ENCODE measurements at regions not wholly inside any gene's neighbourhood (a gene's known extent, or its start where the extent isn't known, plus 50 kb on each side); places are given as distances from the start of the nearest gene placed in this dataset.
A peak's percentile ranks its signal among the peaks of the same experiment; 100 is the strongest.
"Not testable (repeated sequence)": the region's sequence is repeated elsewhere in the genome, so short reads cannot be mapped to it uniquely, and the experiment has no call there.

DNA sequence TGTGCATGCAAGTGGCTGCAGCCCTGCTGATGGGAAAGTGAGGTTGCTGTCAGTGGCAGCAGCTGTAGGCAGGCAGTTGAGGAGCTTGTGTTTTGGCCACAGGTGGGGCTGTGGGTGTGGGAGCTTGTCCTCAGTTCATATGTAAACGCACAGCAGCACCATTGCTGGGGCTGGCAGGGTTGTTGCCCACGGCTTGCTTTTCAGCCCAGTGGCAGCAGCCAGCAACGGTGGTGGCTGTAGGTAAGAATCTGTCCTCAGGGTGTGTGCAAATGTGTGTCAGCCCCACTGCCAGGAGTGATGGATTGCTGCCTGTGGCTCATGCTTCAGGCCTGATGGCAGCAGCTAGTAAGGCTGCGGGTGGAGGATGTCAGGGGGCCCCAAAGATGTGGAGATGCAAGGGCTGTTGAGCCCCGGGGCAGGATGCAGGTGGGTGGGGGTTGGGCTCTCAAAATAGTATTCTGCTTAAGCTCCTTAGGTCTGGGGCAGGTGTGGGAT is 141.3 kb upstream of the THUMPD2 start:
- DNase-seq = peak; percentile 5
- H3K27ac Mint-ChIP-seq = no peak overlapping the region

GRCh38 chr2:39919511-39920306 is 140.7 kb upstream of the THUMPD2 start:
- H3K4me1 Mint-ChIP-seq = peaks cover 15% of the 10 kb centered on the region
- H3K4me3 Mint-ChIP-seq = no peak overlapping the region
- no peak overlapping the region for H3K27ac Mint-ChIP-seq
- H3K27me3 Mint-ChIP-seq (ENCODE audit: low read depth, poor library complexity) = no peaks in the 10 kb centered on the region
- no peak for DNase-seq
- TF ChIP-seq, protein P1, sequence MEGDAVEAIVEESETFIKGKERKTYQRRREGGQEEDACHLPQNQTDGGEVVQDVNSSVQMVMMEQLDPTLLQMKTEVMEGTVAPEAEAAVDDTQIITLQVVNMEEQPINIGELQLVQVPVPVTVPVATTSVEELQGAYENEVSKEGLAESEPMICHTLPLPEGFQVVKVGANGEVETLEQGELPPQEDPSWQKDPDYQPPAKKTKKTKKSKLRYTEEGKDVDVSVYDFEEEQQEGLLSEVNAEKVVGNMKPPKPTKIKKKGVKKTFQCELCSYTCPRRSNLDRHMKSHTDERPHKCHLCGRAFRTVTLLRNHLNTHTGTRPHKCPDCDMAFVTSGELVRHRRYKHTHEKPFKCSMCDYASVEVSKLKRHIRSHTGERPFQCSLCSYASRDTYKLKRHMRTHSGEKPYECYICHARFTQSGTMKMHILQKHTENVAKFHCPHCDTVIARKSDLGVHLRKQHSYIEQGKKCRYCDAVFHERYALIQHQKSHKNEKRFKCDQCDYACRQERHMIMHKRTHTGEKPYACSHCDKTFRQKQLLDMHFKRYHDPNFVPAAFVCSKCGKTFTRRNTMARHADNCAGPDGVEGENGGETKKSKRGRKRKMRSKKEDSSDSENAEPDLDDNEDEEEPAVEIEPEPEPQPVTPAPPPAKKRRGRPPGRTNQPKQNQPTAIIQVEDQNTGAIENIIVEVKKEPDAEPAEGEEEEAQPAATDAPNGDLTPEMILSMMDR (IDR thresholded peaks at IDR 0.05) = no peak
- H3K36me3 Mint-ChIP-seq (ENCODE audit: low read depth) = no peaks in the 10 kb centered on the region
- H3K9me3 Mint-ChIP-seq = no peaks in the 10 kb centered on the region

More for the DNA sequence above, 141.3 kb upstream of the THUMPD2 start:
- Mint-ChIP-seq H3K4me1 (peaks cover 15% of the 10 kb centered on the region), H3K36me3 (ENCODE audit: low read depth) (no peaks in the 10 kb centered on the region), H3K4me3 (no peak overlapping the region), H3K27me3 (ENCODE audit: low read depth, poor library complexity) (no peaks in the 10 kb centered on the region), H3K9me3 (no peaks in the 10 kb centered on the region)
- TF ChIP-seq, protein P1 (IDR thresholded peaks at IDR 0.05) = no peak

DNA sequence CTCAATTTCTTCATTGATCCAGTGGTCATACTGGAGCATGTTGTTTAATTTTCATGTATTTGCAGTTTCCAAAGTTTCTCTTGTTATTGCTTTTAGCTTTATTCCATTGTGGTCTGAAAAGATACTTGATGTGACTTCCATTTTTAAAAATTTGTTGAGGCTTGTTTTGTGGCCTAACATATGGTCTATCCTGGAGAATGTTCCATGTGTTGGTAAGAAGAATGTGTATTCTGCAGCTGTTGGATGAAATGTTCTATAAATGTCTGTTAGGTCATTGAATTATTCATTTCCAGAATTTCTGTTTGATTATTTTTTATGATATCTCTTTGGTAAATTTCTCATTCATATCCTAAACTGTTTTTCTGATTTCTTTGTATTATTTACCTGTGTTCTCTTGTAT is 139.8 kb upstream of the THUMPD2 start:
- TF ChIP-seq, protein P1 (IDR thresholded peaks at IDR 0.05) = no peak
- Mint-ChIP-seq H3K36me3 (ENCODE audit: low read depth) (no peaks in the 10 kb centered on the region), H3K27me3 (ENCODE audit: low read depth, poor library complexity) (no peaks in the 10 kb centered on the region), H3K9me3 (no peaks in the 10 kb centered on the region), H3K4me3 (no peak overlapping the region), H3K4me1 (peaks cover 18% of the 10 kb centered on the region), H3K27ac (no peak overlapping the region)
- DNase-seq = no peak

DNA sequence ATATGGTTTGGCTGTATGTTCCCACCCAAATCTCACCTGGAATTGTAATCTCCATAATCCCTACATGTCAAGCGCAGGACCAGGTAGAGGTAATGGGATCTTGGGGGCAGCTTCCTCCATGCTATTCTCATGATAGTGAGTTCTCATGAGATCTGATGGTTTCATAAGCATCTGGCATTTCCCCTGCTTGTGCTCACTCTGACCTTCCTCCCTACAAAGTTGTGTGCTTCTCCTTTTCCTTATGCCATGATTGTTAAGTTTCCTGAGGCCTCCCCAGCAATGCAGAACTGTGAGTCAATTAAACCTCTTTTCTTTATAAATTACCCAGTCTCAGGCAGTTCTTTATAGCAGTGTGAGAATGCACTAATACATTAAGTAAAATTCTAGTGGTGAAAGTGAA is 138.3 kb upstream of the THUMPD2 start:
- Mint-ChIP-seq H3K27ac (peak overlapping the region; percentile 37), H3K4me1 (peaks cover 20% of the 10 kb centered on the region)
- not testable (repeated sequence) for H3K9me3 Mint-ChIP-seq; DNase-seq; H3K36me3 Mint-ChIP-seq (ENCODE audit: low read depth); H3K27me3 Mint-ChIP-seq (ENCODE audit: low read depth, poor library complexity); H3K4me3 Mint-ChIP-seq

DNA sequence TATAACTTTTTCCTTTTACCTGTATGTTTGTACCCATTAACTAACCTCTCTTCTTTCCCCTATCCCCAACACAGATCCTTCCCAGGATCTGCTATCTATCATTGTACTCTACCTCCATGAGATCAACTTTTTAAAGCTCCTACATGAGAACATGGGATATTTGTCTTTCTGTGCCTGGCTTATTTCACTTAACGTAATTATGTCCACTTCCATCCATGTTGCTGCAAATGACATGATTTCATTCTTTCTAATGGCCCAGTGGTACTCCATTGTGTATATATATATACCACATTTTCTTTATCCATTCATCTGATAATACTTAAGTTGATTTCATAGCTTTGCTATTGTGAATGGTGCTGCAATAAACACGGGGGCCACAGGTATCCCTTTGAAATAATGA is 135.9 kb upstream of the THUMPD2 start:
- no peaks in the 10 kb centered on the region for H3K27me3 Mint-ChIP-seq (ENCODE audit: low read depth, poor library complexity)
- H3K4me3 Mint-ChIP-seq = no peak overlapping the region
- H3K4me1 Mint-ChIP-seq = peaks cover 5% of the 10 kb centered on the region
- no peaks in the 10 kb centered on the region for H3K9me3 Mint-ChIP-seq
- H3K27ac Mint-ChIP-seq = no peak overlapping the region
- H3K36me3 Mint-ChIP-seq (ENCODE audit: low read depth) = no peaks in the 10 kb centered on the region
- TF ChIP-seq, protein P1 (IDR thresholded peaks at IDR 0.05) = no peak
- DNase-seq = no peak

DNA sequence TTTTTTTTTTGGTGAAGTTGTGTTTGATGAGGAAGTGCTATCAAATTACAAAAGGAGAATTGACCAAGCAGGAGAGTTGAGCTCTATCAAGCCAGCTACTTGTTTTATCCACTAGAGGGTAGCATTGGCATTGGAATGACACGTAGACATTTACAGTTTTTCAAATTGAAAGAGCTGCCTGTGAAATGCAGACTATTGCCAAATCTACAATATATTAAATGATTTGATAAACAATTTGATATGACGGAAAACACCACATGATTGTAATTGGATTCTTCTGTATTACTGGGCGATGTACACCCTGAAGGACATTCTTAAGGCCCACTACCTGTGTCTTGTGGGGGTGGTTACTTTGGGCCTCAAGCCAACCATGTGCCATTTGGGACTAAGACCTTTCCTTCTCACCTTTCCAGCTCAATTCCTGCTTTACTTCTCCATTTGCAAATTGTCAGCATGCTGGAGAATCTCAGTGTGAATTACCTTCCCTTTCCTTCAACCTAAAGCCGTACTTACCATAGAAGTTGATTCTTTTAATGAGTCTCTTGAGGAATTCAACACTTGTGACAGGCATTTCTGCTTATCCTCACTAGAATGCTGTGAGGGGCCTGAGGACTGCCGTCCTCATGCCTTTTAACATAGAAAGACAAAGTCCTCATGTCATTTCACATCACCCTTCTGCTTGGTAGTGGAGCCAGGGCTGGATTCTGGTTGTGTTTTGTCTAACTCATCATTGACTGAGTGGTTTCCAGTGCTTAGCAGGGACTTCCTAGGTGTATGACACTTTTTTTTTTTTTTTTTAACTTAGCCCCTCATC is 134.8 kb upstream of the THUMPD2 start:
- H3K9me3 Mint-ChIP-seq = no peaks in the 10 kb centered on the region
- H3K27me3 Mint-ChIP-seq (ENCODE audit: low read depth, poor library complexity) = peaks cover 8% of the 10 kb centered on the region
- H3K4me3 Mint-ChIP-seq = no peak overlapping the region
- DNase-seq = peak; percentile 12
- peaks cover 5% of the 10 kb centered on the region for H3K4me1 Mint-ChIP-seq
- H3K27ac Mint-ChIP-seq = no peak overlapping the region
- no peaks in the 10 kb centered on the region for H3K36me3 Mint-ChIP-seq (ENCODE audit: low read depth)
- TF ChIP-seq, protein P1 (IDR thresholded peaks at IDR 0.05) = peak; percentile 84
